ENCODE measurements at regions not wholly inside any gene's neighbourhood (a gene's known extent, or its start where the extent isn't known, plus 50 kb on each side); places are given as distances from the start of the nearest gene placed in this dataset.

DNA sequence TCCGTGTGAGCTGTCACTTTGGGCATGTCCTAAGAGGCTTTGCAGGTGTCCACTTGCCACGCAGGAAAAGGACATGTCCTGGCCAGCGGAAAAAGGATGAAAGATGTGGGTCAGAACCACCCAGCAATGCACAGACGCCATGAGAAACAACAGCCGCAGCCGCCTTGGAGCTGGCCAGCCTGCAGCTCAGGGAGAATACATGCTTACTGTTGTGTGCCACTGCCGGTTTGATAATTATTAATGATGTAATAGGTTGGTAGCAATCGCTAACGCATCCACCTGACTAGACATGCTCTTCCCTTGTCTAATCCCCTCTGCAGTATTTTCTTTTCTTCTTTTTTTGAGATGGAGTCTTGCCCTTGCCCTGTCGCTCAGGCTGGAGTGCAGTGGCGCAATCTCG, 221.7 kb downstream of the HAUS1 start:
- no peak for DNase-seq

DNA sequence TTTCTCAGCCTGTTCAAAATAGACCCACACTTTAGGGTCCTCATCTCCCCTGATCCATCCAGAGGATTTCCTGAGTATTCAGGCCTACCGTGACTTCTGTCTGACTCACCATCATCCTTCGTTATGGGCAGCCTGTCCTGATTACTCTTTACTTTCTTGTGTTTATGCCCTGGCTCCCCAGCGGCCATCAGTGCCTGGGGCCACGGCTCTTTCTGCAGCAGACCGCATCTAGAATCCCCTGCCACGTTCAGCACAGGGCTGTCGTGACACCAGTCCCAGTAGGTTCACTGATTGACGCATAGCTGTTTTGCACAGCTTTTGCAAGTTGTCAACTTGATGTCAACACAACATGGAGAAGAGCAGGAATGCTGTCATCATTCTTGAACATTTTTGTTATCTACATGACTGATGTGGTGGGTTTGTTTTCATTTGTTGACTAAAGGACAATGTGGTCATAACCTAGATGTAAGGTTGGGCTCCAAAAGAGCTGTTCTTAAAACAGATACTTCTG, 225.6 kb downstream of the HAUS1 start:
- no peak for DNase-seq

DNA sequence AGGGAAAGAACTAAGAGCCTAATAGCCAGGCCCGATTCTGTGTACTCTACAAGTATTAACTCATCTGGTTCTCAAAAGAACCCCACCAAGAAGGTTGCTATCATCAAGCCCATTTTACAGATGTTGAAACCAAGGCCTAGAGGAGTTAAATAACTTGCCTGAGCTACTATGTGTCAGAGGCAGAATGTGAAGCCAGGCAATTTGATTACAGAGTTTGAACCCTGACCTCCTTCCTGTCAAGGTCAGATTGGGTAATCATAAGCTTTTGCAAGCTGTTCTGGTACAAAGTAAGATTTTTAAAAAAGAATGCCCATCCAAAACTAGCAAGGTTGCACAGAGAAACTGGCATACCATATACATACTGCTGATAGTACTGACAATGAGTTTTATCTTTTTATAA, 227.1 kb downstream of the HAUS1 start:
- DNase-seq: no peak

DNA sequence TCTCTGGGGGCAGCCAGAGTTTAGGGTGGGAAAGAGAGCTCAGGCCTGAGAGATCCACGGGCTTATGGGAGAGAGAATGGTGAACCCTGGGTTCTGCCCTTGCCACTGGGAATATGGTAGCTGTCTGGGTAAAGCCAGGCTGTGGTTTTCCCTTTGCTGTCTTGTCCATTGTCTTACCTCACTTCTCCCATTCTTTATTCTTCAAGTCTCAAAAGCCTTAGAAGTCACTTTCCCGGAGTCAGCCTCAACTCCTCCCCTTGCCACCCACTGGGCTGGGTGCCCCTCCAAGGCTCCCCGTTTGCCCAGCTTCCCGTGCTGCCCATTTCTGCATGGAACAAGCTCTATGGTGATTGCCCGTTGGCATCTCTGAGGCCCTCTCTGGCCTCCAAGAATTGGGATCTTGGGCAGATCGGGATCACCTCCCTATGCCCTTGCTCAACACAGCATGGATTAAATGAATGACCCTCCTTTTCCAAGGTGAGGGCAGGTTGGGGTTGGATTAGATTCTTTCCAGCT, 228.2 kb downstream of the HAUS1 start:
- no peak for DNase-seq

DNA sequence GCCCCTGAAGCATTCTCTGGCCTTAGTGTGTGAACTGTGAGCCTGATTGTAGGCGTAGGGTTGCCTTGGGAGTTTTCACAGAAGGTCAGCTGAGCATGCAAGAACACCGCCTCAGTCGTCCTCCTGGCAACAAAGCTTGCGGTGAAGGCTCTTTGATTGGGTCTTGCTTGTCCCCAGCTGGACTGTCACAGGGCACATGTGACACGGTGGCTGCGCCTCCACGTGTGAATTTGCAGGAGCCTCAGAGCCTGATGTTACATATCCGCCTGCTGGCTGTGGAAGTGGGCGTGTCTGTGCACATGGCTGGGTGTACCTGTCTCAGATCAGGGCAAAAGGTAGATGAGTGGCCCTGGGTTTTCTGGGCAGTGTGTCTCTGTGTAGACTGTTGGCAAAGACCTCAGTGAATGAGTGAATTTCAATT, 228.7 kb downstream of the HAUS1 start:
- no peak for DNase-seq

DNA sequence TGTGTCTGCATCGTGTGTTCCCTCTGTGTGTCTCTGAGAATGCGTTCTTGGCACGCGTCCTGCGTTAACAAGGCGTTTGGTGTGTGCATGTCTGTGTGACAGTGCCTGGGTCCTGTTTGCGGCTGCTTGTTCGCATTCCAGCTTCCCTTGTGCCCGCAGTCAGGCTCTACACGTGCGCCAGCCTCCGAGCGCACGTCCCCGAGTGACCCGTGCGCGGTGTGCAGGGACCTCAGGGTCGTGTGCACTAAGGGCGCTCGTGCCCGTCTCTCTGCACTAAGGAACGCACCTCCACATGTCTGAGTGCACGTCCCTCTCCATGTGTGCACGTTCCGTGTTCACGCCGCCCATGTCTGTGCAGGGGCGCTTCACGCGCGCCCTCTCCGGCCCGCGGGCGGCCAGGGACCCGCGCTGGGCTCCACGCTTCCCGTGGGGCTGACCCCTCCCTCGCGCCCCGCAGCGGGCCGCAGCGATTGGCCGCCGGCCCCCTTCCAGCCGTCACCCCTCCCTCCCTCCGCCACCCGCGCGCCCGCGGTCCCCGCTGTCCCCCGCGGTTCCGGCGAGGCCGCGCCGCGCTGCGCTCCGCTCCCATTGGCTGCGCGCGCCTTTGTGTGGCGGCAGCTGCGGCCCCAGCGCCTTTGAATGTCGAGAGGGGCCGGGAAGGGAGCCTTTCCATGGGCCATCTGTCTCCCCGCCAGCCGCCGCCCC, 229.4 kb downstream of the HAUS1 start:
- peak; percentile 31 for DNase-seq

DNA sequence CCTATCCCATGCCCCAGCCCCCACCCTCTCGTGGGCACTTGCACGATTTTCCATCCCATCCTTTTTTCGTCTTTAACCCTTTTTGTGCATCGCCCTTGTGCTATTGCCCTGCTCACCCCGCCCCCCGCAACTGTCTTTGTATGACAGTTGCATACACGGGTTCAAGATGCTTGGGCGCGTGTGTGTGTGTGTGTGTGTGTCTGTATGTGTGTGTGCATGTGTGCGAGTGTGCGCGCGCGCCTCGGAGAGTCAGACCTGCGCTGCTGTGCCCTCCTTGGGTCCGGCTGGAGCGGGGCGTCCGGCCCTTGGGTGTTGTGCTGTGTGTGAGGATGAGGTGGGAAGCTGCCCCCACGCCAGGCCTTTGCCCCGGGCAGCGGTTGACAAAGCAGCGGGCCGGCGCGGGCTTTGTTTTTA, 230.7 kb downstream of the HAUS1 start:
- DNase-seq: peak; percentile 29

DNA sequence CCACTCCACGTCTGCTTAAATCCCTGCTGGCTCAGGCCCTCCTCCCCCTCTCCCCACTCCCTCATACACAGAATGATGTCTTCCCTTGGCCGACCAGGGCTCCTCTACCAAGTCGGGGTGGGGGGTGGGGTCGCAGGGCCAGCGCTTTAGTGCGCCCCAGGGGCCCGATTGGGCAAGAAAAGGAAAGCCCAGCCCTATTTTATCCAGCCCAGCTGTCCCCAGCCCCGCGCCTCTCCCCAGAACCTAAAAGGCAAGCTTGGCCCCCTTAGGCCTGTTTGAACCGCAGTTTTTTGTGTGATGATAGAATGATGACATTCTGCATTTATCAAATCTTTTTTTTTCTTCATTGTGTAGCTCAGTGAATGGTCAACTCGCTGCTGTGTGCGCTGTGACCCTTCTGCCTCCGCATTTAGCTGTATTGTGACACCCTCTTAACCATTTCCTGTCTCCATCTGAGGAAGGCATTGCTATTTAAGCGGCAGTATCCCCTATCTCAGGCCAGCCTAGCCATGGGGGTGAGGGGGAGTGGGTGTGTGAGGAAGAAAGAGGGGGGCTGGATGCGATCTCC, 231.4 kb downstream of the HAUS1 start:
- DNase-seq: peak; percentile 50

DNA sequence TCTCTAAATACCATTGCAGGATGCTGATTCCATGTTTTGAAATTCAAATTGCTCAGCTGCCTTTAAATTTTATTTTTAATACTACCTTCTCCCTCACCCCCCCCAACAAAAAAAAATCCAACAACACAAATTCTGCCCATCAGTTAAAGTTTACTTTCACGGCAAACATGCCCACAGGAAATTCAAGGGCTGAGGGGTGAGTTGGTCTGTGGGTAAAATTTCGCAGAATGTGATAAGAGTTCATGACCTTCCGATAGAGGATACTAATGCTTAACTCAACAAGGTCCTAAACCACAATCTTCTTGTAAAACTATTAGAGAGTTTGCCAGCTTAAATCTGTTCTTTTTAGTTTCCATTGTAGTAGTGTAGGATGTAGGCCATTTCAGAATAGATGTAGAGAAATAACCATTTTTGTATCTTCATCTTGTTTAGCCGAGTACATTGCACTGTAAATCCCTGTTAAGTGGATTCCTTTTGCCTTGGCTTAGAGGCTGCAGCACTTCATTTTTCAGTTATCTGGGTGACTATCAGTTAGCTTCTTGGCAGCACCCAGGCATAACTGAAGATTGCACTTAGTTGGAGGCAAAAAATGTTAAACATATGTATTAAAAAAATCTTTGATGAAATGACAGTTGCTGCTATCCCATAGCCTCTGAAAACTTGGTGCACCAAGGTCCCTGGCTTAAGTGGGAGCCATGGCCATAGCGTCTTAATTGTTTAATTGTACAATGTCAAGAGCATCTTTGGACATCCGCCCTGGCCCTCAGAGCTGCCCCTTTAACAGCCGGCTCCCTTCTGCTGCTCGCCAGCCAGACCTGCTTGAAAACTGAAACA, 232.3 kb downstream of the HAUS1 start:
- no peak for DNase-seq

DNA sequence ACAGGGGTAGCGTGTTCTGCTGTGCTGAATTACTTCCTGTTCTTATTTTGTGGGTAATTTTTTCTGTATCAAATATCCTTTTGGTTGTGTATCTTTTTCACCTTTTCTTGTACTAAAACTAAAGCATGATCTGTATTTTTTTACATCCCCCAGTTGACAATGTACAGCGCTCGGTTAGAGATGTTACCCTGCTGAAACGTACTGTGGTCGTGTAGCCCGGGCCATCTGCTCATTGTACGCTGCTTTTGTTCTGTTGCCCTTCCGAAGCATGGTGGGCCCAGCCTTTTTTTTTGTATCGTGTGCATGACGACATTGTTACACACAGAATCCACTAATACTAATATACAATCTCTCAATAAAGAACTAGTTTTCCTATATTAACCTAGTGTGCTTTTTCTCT, 233.1 kb downstream of the HAUS1 start:
- DNase-seq: no peak

DNA sequence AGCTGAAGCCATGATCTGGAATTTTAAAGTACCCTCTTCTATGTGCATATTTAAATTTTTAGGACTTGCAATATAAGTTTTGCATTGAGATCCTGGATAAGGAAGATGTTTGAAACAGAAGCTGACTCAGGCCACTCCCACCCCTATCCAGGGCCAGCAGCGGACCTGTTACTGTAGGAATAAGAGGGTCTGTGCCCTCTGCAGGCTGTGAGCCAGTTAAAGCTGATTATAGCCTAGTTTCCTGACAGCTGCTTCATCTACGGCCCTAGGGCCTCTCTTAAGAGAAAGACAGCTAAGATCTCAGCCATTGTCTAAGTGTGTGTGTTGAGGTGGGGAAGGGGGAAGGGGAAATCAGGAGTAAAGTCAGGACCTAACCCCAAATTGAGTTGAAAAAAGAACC, 234.0 kb downstream of the HAUS1 start:
- DNase-seq: no peak

DNA sequence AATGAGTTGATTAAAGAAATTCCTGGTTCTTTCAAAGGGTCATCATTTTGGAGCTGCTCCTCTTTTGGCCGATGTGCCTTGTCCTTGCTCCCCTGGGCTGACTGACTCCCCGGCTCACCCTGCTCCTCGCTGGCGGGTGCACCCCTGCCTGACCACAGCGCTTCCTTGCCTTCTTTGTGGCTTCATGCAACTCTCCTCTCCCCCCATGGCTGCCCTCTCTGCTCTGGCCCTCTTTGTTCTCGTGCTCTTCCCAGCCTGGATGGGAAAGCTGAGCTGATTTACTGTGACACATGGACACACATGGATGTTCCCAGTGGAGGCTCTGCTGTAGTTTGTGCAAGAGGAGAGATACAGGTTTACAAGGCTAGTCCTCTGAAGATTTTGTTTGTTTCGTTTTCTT, 234.6 kb downstream of the HAUS1 start:
- DNase-seq: no peak

DNA sequence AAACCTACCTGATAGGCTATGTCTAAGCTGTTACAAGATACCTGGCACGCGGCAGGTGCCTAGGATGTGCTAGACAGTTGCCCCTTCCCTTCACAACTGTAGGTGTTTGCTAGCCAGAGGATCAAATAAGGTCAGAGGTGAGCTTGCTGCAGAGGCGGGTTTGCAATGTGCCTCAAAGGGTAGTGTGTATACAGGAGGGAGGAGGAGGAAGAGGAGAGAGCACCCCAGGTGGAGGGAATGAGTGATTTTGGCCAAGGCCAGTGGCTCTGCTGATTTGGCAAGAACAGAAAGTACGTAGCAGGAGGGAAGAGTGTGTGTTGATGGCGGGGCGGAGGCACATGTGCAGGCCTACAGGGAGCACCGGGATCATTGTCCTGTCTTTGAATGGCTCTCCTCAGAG, 236.5 kb downstream of the HAUS1 start:
- DNase-seq: no peak

DNA sequence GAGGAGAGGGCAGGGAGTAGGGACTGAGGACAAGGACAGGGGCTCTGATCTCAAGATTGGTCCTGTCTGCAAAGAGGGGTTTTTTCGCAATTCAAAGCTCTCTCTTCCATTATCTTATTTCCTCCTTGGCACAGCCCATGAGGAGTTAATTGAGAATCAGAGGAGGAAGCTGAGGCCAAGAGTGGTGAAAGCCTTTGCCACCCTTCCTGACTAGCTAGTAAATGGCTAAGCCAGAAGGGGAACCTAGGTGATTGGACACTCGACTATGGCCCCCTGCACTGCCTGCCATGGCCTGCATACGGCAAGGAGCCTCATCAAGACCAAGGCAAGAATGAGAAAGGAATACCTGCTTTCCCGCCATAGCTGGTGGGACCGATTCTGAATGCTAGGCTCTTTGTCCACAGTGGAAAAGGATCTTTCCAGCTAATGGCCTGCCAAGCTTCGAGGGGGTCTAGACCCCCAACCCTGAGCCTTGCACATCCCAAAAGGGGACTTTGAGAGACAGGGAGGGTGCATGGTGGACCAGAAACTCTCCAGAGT, 237.9 kb downstream of the HAUS1 start:
- DNase-seq: no peak

DNA sequence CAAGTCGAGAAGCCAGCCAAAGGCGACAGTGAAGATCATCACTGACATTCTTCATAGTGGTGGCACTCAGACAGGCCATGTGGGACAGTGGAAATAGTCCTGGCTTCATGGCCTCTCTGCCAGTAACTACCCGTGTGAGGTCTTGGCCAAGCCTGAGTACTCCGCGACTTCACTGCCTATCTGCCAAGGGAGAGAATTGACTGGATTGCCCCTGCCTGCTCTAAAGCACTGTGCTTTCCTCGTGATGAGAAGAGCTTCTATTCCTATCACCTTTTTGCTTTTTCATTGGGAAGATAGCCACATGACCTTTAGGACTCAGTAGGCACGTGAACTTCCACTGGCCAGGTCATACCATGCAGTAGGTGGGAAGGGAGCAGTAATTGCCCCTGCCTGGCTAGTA, 239.3 kb downstream of the HAUS1 start:
- no peak for DNase-seq

DNA sequence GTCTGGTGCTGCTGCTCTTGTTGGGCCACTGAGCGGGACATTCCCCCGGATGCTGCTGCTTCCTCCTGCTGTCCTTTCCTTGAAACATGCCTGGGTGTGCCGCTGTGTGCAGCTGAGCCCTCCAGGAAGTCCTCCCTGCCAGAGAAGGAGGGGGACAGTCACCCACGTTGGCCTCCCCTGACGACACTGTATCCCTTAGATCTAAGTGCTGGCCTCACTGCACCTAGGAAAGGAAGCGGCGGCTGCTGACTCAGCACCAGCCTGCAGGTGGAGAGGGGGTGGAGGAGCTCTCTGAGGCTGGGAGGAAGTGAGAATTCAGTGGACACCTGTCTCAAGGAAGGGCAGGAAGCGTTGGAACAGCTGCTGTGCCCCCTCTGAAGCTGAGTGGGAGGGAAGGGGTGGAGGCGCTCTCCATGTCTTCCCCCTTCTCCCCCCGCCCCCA, 239.8 kb downstream of the HAUS1 start:
- DNase-seq: no peak

DNA sequence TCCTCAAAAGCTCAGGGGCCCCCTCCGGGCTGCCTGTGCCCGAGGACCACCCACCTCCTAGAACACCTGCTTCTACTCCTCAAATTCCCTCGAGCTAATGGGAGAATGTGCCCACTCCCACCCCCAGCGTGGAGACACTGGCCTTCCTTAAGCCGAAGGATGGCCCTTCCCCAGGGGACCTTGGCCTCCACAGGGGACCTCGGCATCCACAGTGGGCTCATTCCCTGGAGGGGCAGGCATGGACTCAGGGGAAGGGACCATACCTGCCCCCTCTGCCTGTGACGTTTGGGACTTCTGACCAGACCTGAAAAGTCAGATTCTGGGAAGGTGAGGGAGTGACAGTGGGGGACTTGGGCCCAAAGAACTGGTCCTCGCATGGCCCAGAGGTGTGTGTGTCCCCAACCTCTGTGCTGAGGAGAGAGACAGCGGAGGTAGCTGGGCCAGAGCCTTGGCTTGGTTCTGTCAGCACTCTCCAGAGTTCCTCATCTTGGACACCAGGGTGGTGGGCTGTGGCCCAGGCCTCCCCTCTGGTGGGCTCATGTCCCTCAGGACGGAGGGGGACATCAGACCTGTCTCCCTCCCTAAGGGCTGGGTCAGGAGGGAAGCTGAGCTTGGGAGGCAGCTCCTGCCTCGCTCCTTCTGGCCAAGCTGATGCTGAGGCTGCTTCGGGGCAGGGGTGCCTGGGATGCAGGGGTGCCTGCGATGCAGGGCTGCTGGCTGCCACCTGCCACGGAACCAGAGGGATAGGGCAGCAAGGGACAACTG, 240.4 kb downstream of the HAUS1 start:
- no peak for DNase-seq

DNA sequence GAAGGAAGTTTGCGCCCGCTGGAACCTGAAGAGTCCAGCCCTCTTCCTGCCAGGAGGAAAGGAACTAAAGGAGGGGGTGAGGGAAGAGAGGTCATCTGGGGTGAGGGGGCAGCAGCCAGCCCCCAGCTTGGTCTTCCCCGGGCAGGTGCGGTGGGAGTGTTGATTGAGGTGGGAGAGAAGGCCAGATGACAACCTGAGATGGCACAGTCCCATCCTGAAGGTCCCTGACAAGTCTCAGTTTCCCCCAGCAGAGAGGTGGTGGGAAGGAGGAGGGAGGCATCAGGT, 240.9 kb downstream of the HAUS1 start:
- DNase-seq: no peak

DNA sequence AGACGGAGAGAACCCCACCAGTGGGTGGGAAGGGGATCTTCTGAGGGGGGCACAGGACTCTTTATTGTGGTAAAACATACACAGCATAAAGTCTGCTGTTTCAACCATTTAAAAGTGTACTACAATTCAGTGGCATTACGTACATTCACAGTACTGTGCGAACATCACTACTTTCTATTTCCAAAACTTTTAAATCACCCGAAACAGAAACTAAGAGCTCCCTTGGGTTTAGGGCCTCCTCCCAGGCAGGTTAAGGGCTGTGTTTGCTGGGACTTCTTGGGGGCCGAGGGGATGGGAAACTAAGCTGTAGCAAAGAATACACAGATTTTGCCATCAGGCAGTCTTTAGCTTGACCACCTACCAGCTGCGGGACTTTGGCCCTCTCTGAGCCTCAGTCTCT, 242.0 kb downstream of the HAUS1 start:
- DNase-seq: no peak

DNA sequence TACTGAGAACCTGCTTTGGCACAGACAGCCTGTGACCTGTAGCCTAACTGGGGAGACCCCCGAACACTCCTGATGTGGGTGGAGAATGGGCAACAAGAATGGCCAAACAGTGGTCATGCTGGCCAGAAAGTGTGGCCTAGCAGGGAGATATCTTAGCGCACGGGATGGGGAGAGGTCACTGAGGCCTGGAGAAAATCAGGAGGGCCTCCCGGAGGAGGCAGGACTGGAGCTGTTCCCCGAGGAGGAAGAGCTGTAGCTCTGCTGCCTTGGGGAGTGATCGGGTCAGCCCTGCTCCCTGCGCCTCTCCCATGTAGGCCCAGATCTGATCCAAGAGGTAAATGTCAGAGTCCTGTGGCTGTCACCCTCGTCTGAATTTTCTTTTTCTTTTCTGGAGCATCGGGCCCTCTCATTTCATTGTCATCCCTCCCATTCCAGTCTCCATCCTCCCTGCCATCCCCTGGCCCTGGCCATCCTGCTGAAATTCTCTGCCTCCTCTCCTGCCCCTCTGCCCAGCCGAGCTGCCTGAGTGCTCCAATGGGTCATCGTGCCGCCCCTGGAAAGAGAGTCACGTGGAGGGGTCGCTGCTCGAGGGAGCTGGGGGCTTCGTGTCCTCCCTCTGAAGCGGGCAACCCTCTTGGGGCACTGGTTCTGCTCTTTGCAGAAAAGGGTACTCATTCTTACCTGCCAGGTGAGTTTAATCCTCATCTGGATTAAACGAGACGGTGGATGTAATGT, 242.9 kb downstream of the HAUS1 start:
- DNase-seq: no peak

DNA sequence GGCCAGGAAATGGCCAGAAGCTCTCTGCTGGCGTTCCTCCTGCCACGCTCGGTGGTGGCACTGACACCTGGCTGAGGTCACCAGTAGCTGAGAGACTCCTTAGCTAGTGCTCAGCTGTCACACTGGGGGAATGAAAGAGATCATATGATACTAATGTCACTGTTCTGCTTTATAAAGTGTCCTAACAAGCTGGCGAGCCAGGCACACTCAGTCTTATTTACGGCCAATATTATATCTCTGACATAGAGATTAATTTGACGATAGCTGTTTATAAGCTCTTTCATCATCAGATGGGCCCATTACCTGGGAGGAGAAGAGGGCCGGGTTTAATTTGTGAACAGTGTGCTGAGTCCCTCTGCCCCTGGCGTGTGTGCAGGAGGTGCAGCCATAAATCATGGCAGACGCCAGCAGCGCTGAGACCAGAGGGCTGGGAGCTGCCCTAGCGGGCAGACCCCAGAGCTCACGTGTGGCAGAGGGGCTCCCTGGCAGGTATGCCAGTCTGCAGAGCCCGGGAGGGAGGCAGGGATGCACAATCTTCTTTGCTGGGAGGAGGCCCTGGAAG, 246.5 kb downstream of the HAUS1 start:
- DNase-seq: no peak
